ENCODE measurements at regions not wholly inside any gene's neighbourhood (a gene's known extent, or its start where the extent isn't known, plus 50 kb on each side); places are given as distances from the start of the nearest gene placed in this dataset.

DNA sequence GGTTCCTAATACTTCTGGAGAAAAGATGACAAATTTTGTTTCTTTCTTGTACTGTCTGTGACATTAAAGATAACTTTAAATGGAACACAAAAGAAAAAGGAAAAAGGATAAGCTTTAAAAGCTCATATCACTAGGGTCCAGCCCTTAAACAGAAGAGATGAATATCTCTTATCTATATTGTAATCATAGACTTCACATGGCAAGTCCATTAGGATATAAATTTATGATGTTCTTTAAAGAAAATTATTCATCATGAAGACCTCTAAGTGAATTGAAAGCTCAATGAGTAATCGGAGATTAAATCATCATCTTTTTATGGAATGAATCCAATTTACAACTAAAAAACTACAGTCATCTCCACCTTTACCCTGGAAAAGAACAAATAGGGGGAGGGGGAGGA is 111.6 kb upstream of the SATB2 start:
- DNase-seq (ENCODE audit: low spot score): no peak
- TF ChIP-seq, protein P1, sequence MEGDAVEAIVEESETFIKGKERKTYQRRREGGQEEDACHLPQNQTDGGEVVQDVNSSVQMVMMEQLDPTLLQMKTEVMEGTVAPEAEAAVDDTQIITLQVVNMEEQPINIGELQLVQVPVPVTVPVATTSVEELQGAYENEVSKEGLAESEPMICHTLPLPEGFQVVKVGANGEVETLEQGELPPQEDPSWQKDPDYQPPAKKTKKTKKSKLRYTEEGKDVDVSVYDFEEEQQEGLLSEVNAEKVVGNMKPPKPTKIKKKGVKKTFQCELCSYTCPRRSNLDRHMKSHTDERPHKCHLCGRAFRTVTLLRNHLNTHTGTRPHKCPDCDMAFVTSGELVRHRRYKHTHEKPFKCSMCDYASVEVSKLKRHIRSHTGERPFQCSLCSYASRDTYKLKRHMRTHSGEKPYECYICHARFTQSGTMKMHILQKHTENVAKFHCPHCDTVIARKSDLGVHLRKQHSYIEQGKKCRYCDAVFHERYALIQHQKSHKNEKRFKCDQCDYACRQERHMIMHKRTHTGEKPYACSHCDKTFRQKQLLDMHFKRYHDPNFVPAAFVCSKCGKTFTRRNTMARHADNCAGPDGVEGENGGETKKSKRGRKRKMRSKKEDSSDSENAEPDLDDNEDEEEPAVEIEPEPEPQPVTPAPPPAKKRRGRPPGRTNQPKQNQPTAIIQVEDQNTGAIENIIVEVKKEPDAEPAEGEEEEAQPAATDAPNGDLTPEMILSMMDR (IDR thresholded peaks at IDR 0.05; ENCODE audit: extremely low read depth, insufficient read depth, missing control alignments): no peak
- in situ Hi-C loops (cut with MboI; ENCODE audit: low pct_unique_long_range_greater_than_20kb, low sequenced_read_pairs, unreplicated experiment): no loop called here

DNA sequence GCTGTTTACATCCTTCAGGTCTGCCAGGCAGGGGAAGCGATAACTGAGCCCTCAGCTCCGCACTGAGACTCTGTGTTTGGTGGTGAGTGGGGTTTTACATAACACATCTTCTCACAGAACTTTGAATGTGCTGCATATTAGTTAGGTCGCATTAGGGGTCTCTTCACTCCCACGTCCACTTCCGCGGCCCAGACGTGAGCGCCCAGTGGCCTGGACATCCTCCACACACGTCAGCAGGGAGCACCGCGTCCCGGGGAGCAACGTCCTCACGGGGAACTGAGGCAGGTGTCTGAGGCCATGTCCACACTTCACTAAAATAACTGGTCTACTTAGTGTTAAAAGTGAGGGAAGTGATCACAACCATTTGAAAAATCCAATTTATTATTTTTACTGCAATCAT is 100.4 kb upstream of the SATB2 start:
- TF ChIP-seq, protein P1 (IDR thresholded peaks at IDR 0.05; ENCODE audit: extremely low read depth, insufficient read depth, missing control alignments): no peak

DNA sequence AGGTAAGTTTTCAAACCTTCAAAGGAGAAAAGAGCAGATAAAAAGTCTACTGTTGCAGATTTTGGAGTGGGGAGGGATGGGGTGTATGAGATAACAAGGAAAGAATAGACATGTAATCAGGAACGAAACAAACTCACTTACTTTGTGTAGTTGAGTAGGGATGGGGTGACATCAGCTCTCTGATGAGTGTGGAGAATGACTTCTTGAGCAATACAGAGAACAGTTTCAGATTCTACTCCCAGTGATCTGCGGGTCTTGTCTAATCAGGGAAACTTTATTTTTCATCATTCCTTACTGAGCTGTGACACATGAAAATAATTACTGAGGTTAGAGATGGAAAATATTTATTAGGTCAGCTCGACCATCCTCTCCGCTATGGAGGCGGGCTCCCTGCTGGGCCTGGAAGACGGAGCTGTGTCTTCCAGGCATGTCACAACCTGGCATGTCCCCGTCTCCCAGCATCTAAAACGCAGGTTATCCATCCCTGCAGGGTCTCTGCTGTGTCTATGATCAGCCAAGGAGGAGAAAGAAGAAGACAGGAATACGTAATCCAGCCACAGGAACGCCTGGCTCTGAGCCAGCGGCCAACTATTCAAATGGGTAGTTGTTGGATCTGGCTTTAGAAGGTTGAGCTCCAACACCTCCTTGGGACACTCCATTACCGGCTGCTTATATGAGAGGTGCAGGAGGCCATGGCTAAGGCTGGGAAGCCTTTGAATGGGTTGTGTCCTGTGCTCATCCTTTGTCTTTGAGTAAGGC is 99.0 kb upstream of the SATB2 start:
- in situ Hi-C loops (cut with MboI; ENCODE audit: low pct_unique_long_range_greater_than_20kb, low sequenced_read_pairs, unreplicated experiment): no loop called here
- DNase-seq (ENCODE audit: low spot score): no peak
- TF ChIP-seq, protein P1 (IDR thresholded peaks at IDR 0.05; ENCODE audit: extremely low read depth, insufficient read depth, missing control alignments): no peak

More for the DNA sequence above, 100.4 kb upstream of the SATB2 start:
- no peak for DNase-seq (ENCODE audit: low spot score)
- in situ Hi-C loops (cut with MboI; ENCODE audit: low pct_unique_long_range_greater_than_20kb, low sequenced_read_pairs, unreplicated experiment): no loop called here

DNA sequence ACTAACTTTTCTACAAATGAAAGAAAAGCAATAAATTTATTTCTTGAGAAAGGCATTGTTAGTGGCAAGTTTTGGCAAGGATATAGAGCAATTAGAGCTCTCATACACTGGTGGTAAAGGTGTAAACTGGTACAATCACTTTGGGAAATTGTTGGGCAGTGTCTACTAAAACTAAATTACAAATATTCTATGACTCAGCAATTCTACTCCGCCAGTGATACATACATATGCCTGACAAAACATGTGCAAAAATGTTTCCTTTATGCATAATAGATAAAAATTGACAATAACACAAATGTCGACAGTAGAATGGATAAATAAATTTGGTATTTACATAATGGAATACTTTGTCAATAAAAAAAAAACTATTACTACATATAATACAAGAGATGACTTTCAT is 96.3 kb upstream of the SATB2 start:
- in situ Hi-C loops (cut with MboI; ENCODE audit: low pct_unique_long_range_greater_than_20kb, low sequenced_read_pairs, unreplicated experiment): no loop called here
- TF ChIP-seq, protein P1 (IDR thresholded peaks at IDR 0.05; ENCODE audit: extremely low read depth, insufficient read depth, missing control alignments): no peak
- no peak for DNase-seq (ENCODE audit: low spot score)

DNA sequence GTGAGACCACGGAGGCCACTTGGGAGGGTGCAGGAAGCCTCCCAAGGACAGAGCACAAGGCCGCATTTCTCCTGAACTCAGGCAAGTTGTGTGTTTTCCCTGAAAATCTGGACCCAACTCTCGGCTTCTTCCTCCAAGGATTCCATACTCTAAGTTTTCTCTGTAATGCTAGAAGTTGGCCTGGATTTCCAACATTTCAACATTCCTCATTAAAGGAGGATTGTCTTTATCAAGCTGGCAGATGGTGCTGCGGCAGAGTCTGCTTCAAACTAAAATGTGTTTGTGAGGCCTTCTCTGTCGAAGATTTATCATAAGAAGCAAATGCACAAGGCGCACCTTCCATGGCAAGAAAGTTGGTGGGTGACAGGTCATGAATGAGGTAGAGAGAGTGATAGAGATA is 94.4 kb upstream of the SATB2 start:
- DNase-seq (ENCODE audit: low spot score): no peak
- in situ Hi-C loops (cut with MboI; ENCODE audit: low pct_unique_long_range_greater_than_20kb, low sequenced_read_pairs, unreplicated experiment): no loop called here
- TF ChIP-seq, protein P1 (IDR thresholded peaks at IDR 0.05; ENCODE audit: extremely low read depth, insufficient read depth, missing control alignments): no peak

DNA sequence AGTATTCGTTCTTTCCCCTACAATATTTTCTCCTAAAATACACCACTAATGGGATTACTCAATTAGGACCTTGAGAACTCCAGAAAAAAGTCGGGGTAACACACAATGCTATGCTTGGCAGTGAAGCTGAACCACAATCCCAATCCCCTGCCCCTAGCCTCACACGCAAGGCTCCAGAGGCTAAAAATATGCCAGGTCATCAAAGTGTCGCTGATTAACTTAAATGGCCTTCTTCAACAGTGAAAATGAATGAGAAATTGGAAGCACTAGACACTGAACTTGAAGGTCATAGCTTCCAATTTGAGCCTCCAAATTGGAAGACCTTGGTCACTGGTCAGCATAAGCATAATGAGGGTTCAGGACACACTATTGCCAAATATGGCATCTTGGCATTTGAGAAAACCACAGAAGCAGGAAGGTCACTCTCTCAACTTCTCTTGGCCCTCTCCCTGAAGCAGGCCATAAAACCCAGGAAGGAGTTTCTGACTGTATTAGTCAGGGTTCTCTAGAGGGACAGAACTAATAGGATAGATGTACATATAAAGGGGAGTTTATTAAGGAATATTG is 86.0 kb upstream of the SATB2 start:
- DNase-seq (ENCODE audit: low spot score): no peak
- TF ChIP-seq, protein P1 (IDR thresholded peaks at IDR 0.05; ENCODE audit: extremely low read depth, insufficient read depth, missing control alignments): no peak
- in situ Hi-C loops (cut with MboI; ENCODE audit: low pct_unique_long_range_greater_than_20kb, low sequenced_read_pairs, unreplicated experiment): no loop called here

Measured in GM13977 (cell line).